Naive thymus-derived CD8-positive, alpha-beta T cell (primary cell): ENCODE measurements at regions not wholly inside any gene's neighbourhood (a gene's known extent, or its start where the extent isn't known, plus 50 kb on each side); places are given as distances from the start of the nearest gene placed in this dataset.

Source experiments
- ATAC-seq, 2 donors: fragments of 150-1000 bp; cut with Tn5 transposase in 1 of 2; sonication (Bioruptor Pico), chemical (Tn5 transposase) in 1 of 2; 1 replicate in 1 of 2; 2 replicates in 1 of 2; pipeline ENCODE4 v1.10.0; 2021; ENCODE audit warnings: mild to moderate bottlenecking in 2 of 2, moderate library complexity in 2 of 2
- POLR2A ChIA-PET: fragments of 350-600 bp; sonication (Branson Sonifier 250); formaldehyde crosslinking; loops from one replicate; lab custom pipeline; 2021; ENCODE audit warnings: antibody characterized with exemption; lab: Charles Lee
- DNase-seq, 10 donors: peaks; one replicate each; pipeline versions ENCODE4 v3.0.0 to v3.0.0-alpha.2; 2020 to 2022
- H3K27ac Mint-ChIP-seq, 10 donors: one replicate each; pipeline ENCODE4 v1.8.0; 2020 to 2022; ENCODE audit warnings: mild to moderate bottlenecking in 10 of 10, mixed read lengths in 10 of 10, moderate library complexity in 4 of 10, inconsistent platforms in 1 of 10
- H3K27me3 Mint-ChIP-seq, 5 donors: one replicate each; pipeline ENCODE4 v1.8.0; 2021 to 2022; ENCODE audit warnings: mixed read lengths in 5 of 5
- H3K36me3 Mint-ChIP-seq, 3 donors: one replicate each; pipeline ENCODE4 v1.8.0; 2020 to 2022; ENCODE audit warnings: mixed read lengths in 3 of 3, mild to moderate bottlenecking in 2 of 3, inconsistent platforms in 1 of 3
- H3K4me1 Mint-ChIP-seq, 4 donors: one replicate each; pipeline ENCODE4 v1.8.0; 2021 to 2022; ENCODE audit warnings: mixed read lengths in 4 of 4
- H3K4me3 Mint-ChIP-seq, 10 donors: one replicate each; pipeline ENCODE4 v1.8.0; 2020 to 2022; ENCODE audit warnings: mild to moderate bottlenecking in 10 of 10, mixed read lengths in 10 of 10, moderate library complexity in 6 of 10, inconsistent platforms in 1 of 10
- H3K9me3 Mint-ChIP-seq, 9 donors: one replicate each; pipeline ENCODE4 v1.8.0; 2020 to 2022; ENCODE audit warnings: mixed read lengths in 9 of 9, mild to moderate bottlenecking in 3 of 9, inconsistent platforms in 1 of 9, moderate library complexity in 1 of 9

GRCh38 chr20:62549029-62549428 is 73.2 kb upstream of the GATA5 start:
- Mint-ChIP-seq H3K9me3 (peaks cover 0 to 2% (median 0%) of the 10 kb centered on the region in 9 donors), H3K4me1 (peaks cover 5 to 14% (median 9%) of the 10 kb centered on the region in 4 donors), H3K36me3 (peaks cover 0 to 2% (median 0%) of the 10 kb centered on the region in 3 donors), H3K4me3 (peak overlapping the region in 1 of 10 donors; percentile 23), H3K27ac (no peak overlapping the region), H3K27me3 (peaks cover 6 to 38% (median 20%) of the 10 kb centered on the region in 5 donors)
- no peak for DNase-seq
- POLR2A ChIA-PET: no interaction called here
- no peak for ATAC-seq

GRCh38 chr20:62549499-62550086 is 73.8 kb upstream of the GATA5 start:
- Mint-ChIP-seq H3K27ac (peak overlapping the region in 1 of 10 donors; percentile 40), H3K4me3 (no peak overlapping the region), H3K36me3 (peaks cover 0 to 2% (median 0%) of the 10 kb centered on the region in 3 donors), H3K4me1 (peaks cover 5 to 14% (median 9%) of the 10 kb centered on the region in 4 donors), H3K9me3 (no peaks in the 10 kb centered on the region), H3K27me3 (peaks cover 7 to 44% (median 21%) of the 10 kb centered on the region in 5 donors)
- no peak for DNase-seq
- no peak for ATAC-seq
- POLR2A ChIA-PET: no interaction called here

- Mint-ChIP-seq H3K27ac (peak overlapping the region in 3 of 10 donors; percentile 27 to 95 (median 65)), H3K4me1 (peaks cover 5 to 14% (median 9%) of the 10 kb centered on the region in 4 donors), H3K4me3 (peak overlapping the region; percentile 67 to 94 (median 80)), H3K9me3 (no peaks in the 10 kb centered on the region), H3K36me3 (peaks cover 0 to 2% (median 0%) of the 10 kb centered on the region in 3 donors), H3K27me3 (peaks cover 7 to 48% (median 21%) of the 10 kb centered on the region in 5 donors)
- ATAC-seq: no peak
- DNase-seq: no peak
- POLR2A ChIA-PET: no interaction called here
Measured at GRCh38 chr20:62550087-62550632, 74.4 kb upstream of the GATA5 start.

- Mint-ChIP-seq H3K4me1 (peaks cover 5 to 14% (median 9%) of the 10 kb centered on the region in 4 donors), H3K36me3 (peaks cover 0 to 2% (median 0%) of the 10 kb centered on the region in 3 donors), H3K27ac (no peak overlapping the region), H3K27me3 (peaks cover 7 to 54% (median 24%) of the 10 kb centered on the region in 5 donors), H3K9me3 (no peaks in the 10 kb centered on the region), H3K4me3 (peak overlapping the region; percentile 28 to 94 (median 60))
- peak in 6 of 10 donors; percentile 7 to 28 (median 20) for DNase-seq
- peak; percentile 52 to 67 for ATAC-seq
- POLR2A ChIA-PET: interaction anchor here (0.8 kb wide), 1 partner anchor 165 kb away, joined by 4 read pairs; the partner anchor contains the start of gene RPS21
Measured at GRCh38 chr20:62551407-62552323, 75.9 kb upstream of the GATA5 start.

GRCh38 chr20:62552613-62553012 is 76.8 kb upstream of the GATA5 start:
- peaks cover 5 to 14% (median 9%) of the 10 kb centered on the region in 4 donors for H3K4me1 Mint-ChIP-seq
- no peak for DNase-seq
- no peak for ATAC-seq
- POLR2A ChIA-PET: no interaction called here
- H3K4me3 Mint-ChIP-seq: peak overlapping the region in 8 of 10 donors; percentile 1 to 68 (median 47)
- H3K27ac Mint-ChIP-seq: no peak overlapping the region
- H3K27me3 Mint-ChIP-seq: peaks cover 7 to 59% (median 24%) of the 10 kb centered on the region in 5 donors
- H3K36me3 Mint-ChIP-seq: peaks cover 0 to 2% (median 0%) of the 10 kb centered on the region in 3 donors
- no peaks in the 10 kb centered on the region for H3K9me3 Mint-ChIP-seq

- Mint-ChIP-seq H3K9me3 (no peaks in the 10 kb centered on the region), H3K27ac (no peak overlapping the region), H3K4me3 (peak overlapping the region in 1 of 10 donors; percentile 48), H3K36me3 (peaks cover 0 to 2% (median 0%) of the 10 kb centered on the region in 3 donors), H3K27me3 (peaks cover 8 to 58% (median 26%) of the 10 kb centered on the region in 5 donors), H3K4me1 (peaks cover 5 to 14% (median 9%) of the 10 kb centered on the region in 4 donors)
- DNase-seq (no peak), ATAC-seq (no peak)
- POLR2A ChIA-PET: no interaction called here
Measured at GRCh38 chr20:62553136-62553837, 77.5 kb upstream of the GATA5 start.

GRCh38 chr20:62553838-62554161 is 78.0 kb upstream of the GATA5 start:
- peaks cover 8 to 58% (median 28%) of the 10 kb centered on the region in 5 donors for H3K27me3 Mint-ChIP-seq
- POLR2A ChIA-PET: no interaction called here
- ATAC-seq: no peak
- peak overlapping the region in 1 of 10 donors; percentile 29 for H3K4me3 Mint-ChIP-seq
- peak overlapping the region in 1 of 10 donors; percentile 62 for H3K27ac Mint-ChIP-seq
- peaks cover 0 to 2% (median 0%) of the 10 kb centered on the region in 3 donors for H3K36me3 Mint-ChIP-seq
- DNase-seq: no peak
- no peaks in the 10 kb centered on the region for H3K9me3 Mint-ChIP-seq
- peaks cover 3 to 14% (median 9%) of the 10 kb centered on the region in 4 donors for H3K4me1 Mint-ChIP-seq

GRCh38 chr20:62554214-62554897 is 78.6 kb upstream of the GATA5 start:
- no peak overlapping the region for H3K27ac Mint-ChIP-seq
- no peaks in the 10 kb centered on the region for H3K9me3 Mint-ChIP-seq
- H3K27me3 Mint-ChIP-seq: peaks cover 8 to 57% (median 27%) of the 10 kb centered on the region in 5 donors
- H3K36me3 Mint-ChIP-seq: peaks cover 0 to 2% (median 0%) of the 10 kb centered on the region in 3 donors
- H3K4me3 Mint-ChIP-seq: peak overlapping the region in 1 of 10 donors; percentile 29
- no peak for ATAC-seq
- H3K4me1 Mint-ChIP-seq: peaks cover 3 to 14% (median 9%) of the 10 kb centered on the region in 4 donors
- POLR2A ChIA-PET: no interaction called here
- DNase-seq: no peak

GRCh38 chr20:62554898-62555641 is 79.3 kb upstream of the GATA5 start:
- Mint-ChIP-seq H3K36me3 (peaks cover 0 to 2% (median 0%) of the 10 kb centered on the region in 3 donors), H3K27me3 (peaks cover 8 to 60% (median 25%) of the 10 kb centered on the region in 5 donors), H3K4me3 (no peak overlapping the region), H3K4me1 (peaks cover 3 to 14% (median 9%) of the 10 kb centered on the region in 4 donors), H3K27ac (no peak overlapping the region), H3K9me3 (no peaks in the 10 kb centered on the region)
- ATAC-seq: no peak
- POLR2A ChIA-PET: no interaction called here
- DNase-seq: no peak

- Mint-ChIP-seq H3K9me3 (no peaks in the 10 kb centered on the region), H3K36me3 (peaks cover 0 to 2% (median 0%) of the 10 kb centered on the region in 3 donors), H3K4me1 (peaks cover 0 to 8% (median 6%) of the 10 kb centered on the region in 4 donors), H3K27me3 (peaks cover 7 to 54% (median 20%) of the 10 kb centered on the region in 5 donors), H3K4me3 (no peak overlapping the region), H3K27ac (no peak overlapping the region)
- POLR2A ChIA-PET: no interaction called here
- ATAC-seq (no peak), DNase-seq (no peak)
Measured at GRCh38 chr20:62555642-62556420, 80.0 kb upstream of the GATA5 start.
